ENCODE measurements at regions not wholly inside any gene's neighbourhood (a gene's known extent, or its start where the extent isn't known, plus 50 kb on each side); places are given as distances from the start of the nearest gene placed in this dataset.

- TF ChIP-seq CTCF (IDR thresholded peaks at IDR 0.05; ENCODE audit: low read depth, low read length): no peak
- no peak overlapping the region for H3K4me3 ChIP-seq (ENCODE audit: low read depth, low read length)
Measured at GRCh38 chr5:116827078-116827477, 252.5 kb upstream of the SEMA6A start.

- TF ChIP-seq CTCF (IDR thresholded peaks at IDR 0.05; ENCODE audit: low read depth, low read length): no peak
Measured at GRCh38 chr5:116825486-116825885, 250.9 kb upstream of the SEMA6A start.

GRCh38 chr5:116824751-116825438 is 250.3 kb upstream of the SEMA6A start:
- TF ChIP-seq CTCF (IDR thresholded peaks at IDR 0.05; ENCODE audit: low read depth, low read length): no peak
- no peak overlapping the region for H3K4me3 ChIP-seq (ENCODE audit: low read depth, low read length)

More at GRCh38 chr5:116825486-116825885, 250.9 kb upstream of the SEMA6A start:
- H3K4me3 ChIP-seq (ENCODE audit: low read depth, low read length): no peak overlapping the region

- H3K4me3 ChIP-seq (ENCODE audit: low read depth, low read length): no peak overlapping the region
- no peak for TF ChIP-seq CTCF (IDR thresholded peaks at IDR 0.05; ENCODE audit: low read depth, low read length)
Measured at GRCh38 chr5:116814626-116815385, 240.2 kb upstream of the SEMA6A start.

GRCh38 chr5:116813906-116814305 is 239.3 kb upstream of the SEMA6A start:
- TF ChIP-seq CTCF (IDR thresholded peaks at IDR 0.05; ENCODE audit: low read depth, low read length): no peak
- H3K4me3 ChIP-seq (ENCODE audit: low read depth, low read length): no peak overlapping the region

- no peak overlapping the region for H3K4me3 ChIP-seq (ENCODE audit: low read depth, low read length)
- TF ChIP-seq CTCF (IDR thresholded peaks at IDR 0.05; ENCODE audit: low read depth, low read length): no peak
Measured at GRCh38 chr5:116813356-116813755, 238.7 kb upstream of the SEMA6A start.

- TF ChIP-seq CTCF (IDR thresholded peaks at IDR 0.05; ENCODE audit: low read depth, low read length): no peak
- H3K4me3 ChIP-seq (ENCODE audit: low read depth, low read length): no peak overlapping the region
Measured at GRCh38 chr5:116810951-116811350, 236.3 kb upstream of the SEMA6A start.

All from WI38 (cell line).